Neural cell (in vitro differentiated cells): ENCODE measurements at regions not wholly inside any gene's neighbourhood (a gene's known extent, or its start where the extent isn't known, plus 50 kb on each side); places are given as distances from the start of the nearest gene placed in this dataset.

ENCODE experiments used
- H2AFZ ChIP-seq: fragments of 200-600, 300-800 bp; sonication (generic), shearing (Covaris generic); 2 replicates; pipeline ENCODE4 v1.6.0; 2014; ENCODE audit warnings: low read depth, mild to moderate bottlenecking, antibody characterized with exemption, low read length, moderate library complexity
- H3F3A ChIP-seq: fragments of 200-600 bp; shearing (Covaris generic); 2 replicates; pipeline ENCODE4 v1.6.1; 2016; ENCODE audit warnings: mild to moderate bottlenecking, moderate library complexity, mixed read lengths, antibody characterized with exemption, low read length; ENCODE audit not compliant: insufficient read depth, poor library complexity, severe bottlenecking
- H3K27ac ChIP-seq: fragments of 200-600, 300-800 bp; sonication (generic), shearing (Covaris generic); 2 replicates; pipeline ENCODE4 v1.5.1; 2014; ENCODE audit warnings: mild to moderate bottlenecking, low read length, moderate library complexity
- H3K27me3 ChIP-seq: fragments of 300-800, 200-600 bp; sonication (generic), shearing (Covaris generic); 2 replicates; pipeline ENCODE4 v1.6.0; 2014; ENCODE audit warnings: mild to moderate bottlenecking, low read depth, low read length, moderate library complexity; ENCODE audit not compliant: insufficient read depth
- H3K36me3 ChIP-seq: fragments of 300-800, 200-600 bp; sonication (generic), shearing (Covaris generic); 2 replicates; pipeline ENCODE4 v1.5.1; 2014; ENCODE audit warnings: mild to moderate bottlenecking, antibody characterized with exemption, low read length, moderate library complexity; ENCODE audit not compliant: insufficient read depth
- H3K4me2 ChIP-seq: fragments of 300-800, 200-600 bp; sonication (generic), shearing (Covaris generic); 2 replicates; pipeline ENCODE4 v1.6.0; 2014; ENCODE audit warnings: mild to moderate bottlenecking, low read length
- H3K4me3 ChIP-seq: fragments of 300-800, 200-600 bp; sonication (generic), shearing (Covaris generic); 2 replicates; pipeline ENCODE4 v1.5.1; 2014; ENCODE audit warnings: mild to moderate bottlenecking, low read length, moderate library complexity
- H3K79me2 ChIP-seq: fragments of 200-600 bp; shearing (Covaris generic); replicated peaks from 2 replicates; pipeline ENCODE4 v1.6.0; 2014; ENCODE audit warnings: mild to moderate bottlenecking, low read length, moderate library complexity; ENCODE audit not compliant: insufficient read depth
- H3K9ac ChIP-seq: fragments of 300-800, 200-600 bp; sonication (generic), shearing (Covaris generic); 2 replicates; pipeline ENCODE4 v1.6.1; 2016; ENCODE audit warnings: mild to moderate bottlenecking, low read length, mixed read lengths
- H3K9me2 ChIP-seq: fragments of 200-600 bp; shearing (Covaris generic); 2 replicates; pipeline ENCODE4 v1.6.1; 2016; ENCODE audit warnings: mild to moderate bottlenecking, low read length, mixed read lengths; ENCODE audit not compliant: insufficient read depth
- H3K9me3 ChIP-seq: fragments of 200-600, 300-800 bp; sonication (generic), shearing (Covaris generic); 2 replicates; pipeline ENCODE4 v1.6.1; 2016; ENCODE audit warnings: mild to moderate bottlenecking, mixed run types, low read length, moderate library complexity, mixed read lengths
- H4K20me1 ChIP-seq: fragments of 200-600 bp; shearing (Covaris generic); 2 replicates; pipeline ENCODE4 v1.6.1; 2016; ENCODE audit warnings: mild to moderate bottlenecking, mixed run types; ENCODE audit not compliant: insufficient read depth
- CTCF ChIP-seq: fragments of 450-650 bp; IDR thresholded peaks from 2 replicates; pipeline ENCODE4 v1.5.1; 2014; ENCODE audit warnings: antibody characterized with exemption, mild to moderate bottlenecking, moderate library complexity; ENCODE audit not compliant: poor library complexity, severe bottlenecking
- EP300 ChIP-seq: fragments of 450-650 bp; conservative IDR thresholded peaks from 2 replicates; pipeline ENCODE4 v1.6.1; 2014; ENCODE audit warnings: antibody characterized with exemption, mild to moderate bottlenecking, moderate library complexity; ENCODE audit not compliant: poor library complexity, severe bottlenecking
- EZH2 ChIP-seq: fragments of 200-600, 300-800 bp; shearing (Covaris generic), sonication (generic); IDR thresholded peaks from 2 replicates; pipeline ENCODE4 v1.6.1; 2014; ENCODE audit warnings: antibody characterized with exemption, low read length, borderline replicate concordance, mild to moderate bottlenecking; ENCODE audit not compliant: insufficient read depth, poor library complexity, severe bottlenecking
- MXI1 ChIP-seq: fragments of 450-650 bp; conservative IDR thresholded peaks from 2 replicates; pipeline ENCODE4 v1.6.1; 2014; ENCODE audit warnings: antibody characterized with exemption, mild to moderate bottlenecking; ENCODE audit not compliant: poor library complexity, severe bottlenecking
- POLR2AphosphoS5 ChIP-seq: IDR thresholded peaks from 2 replicates; pipeline ENCODE4 v1.6.1; 2012
- RAD21 ChIP-seq: fragments of 450-650 bp; conservative IDR thresholded peaks from 2 replicates; pipeline ENCODE4 v1.6.1; 2014; ENCODE audit warnings: antibody characterized with exemption, mild to moderate bottlenecking, moderate library complexity
- REST ChIP-seq: IDR thresholded peaks from 2 replicates; pipeline ENCODE4 v1.6.1; 2012; ENCODE audit warnings: borderline replicate concordance
- SMC3 ChIP-seq: fragments of 450-650 bp; conservative IDR thresholded peaks from 2 replicates; pipeline ENCODE4 v1.6.1; 2014; ENCODE audit warnings: antibody characterized with exemption, mild to moderate bottlenecking, moderate library complexity; ENCODE audit not compliant: poor library complexity
- TAF1 ChIP-seq: IDR thresholded peaks from 2 replicates; pipeline ENCODE4 v1.6.1; 2012; ENCODE audit warnings: low read depth

GRCh38 chr5:18764161-18764560 is 1129.9 kb downstream of the TAF11L14 start:
- Histone ChIP-seq H3K27me3 (no peaks in the 10 kb centered on the region), H3K9me3 (no peaks in the 10 kb centered on the region), H3K79me2 (no peaks in the 10 kb centered on the region), H3K27ac (no peak overlapping the region), H3K4me3 (no peak overlapping the region), H4K20me1 (no peaks in the 10 kb centered on the region), H2AFZ (no peak overlapping the region), H3F3A (no peaks in the 10 kb centered on the region), H3K9me2 (no peaks in the 10 kb centered on the region), H3K4me2 (no peak overlapping the region), H3K36me3 (no peaks in the 10 kb centered on the region), H3K9ac (no peak overlapping the region)
- no peak for TF ChIP-seq POLR2AphosphoS5
- no peak for TF ChIP-seq REST
- TF ChIP-seq RAD21 = no peak
- TF ChIP-seq EP300 = no peak
- no peak for TF ChIP-seq MXI1
- no peak for TF ChIP-seq SMC3
- no peak for TF ChIP-seq EZH2
- TF ChIP-seq CTCF = no peak
- TF ChIP-seq TAF1 = no peak

- Histone ChIP-seq H3F3A (no peaks in the 10 kb centered on the region), H3K36me3 (no peaks in the 10 kb centered on the region), H3K79me2 (no peaks in the 10 kb centered on the region), H3K27me3 (no peaks in the 10 kb centered on the region), H2AFZ (no peak overlapping the region), H3K9me3 (no peaks in the 10 kb centered on the region), H3K9me2 (no peaks in the 10 kb centered on the region), H3K27ac (no peak overlapping the region), H3K4me2 (no peak overlapping the region), H4K20me1 (no peaks in the 10 kb centered on the region), H3K9ac (no peak overlapping the region), H3K4me3 (no peak overlapping the region)
- TF ChIP-seq SMC3 (no peak), EZH2 (no peak), POLR2AphosphoS5 (no peak), CTCF (no peak), MXI1 (no peak), TAF1 (no peak), EP300 (no peak), RAD21 (no peak), REST (no peak)
Measured at GRCh38 chr5:18765304-18765703, 1131.0 kb downstream of the TAF11L14 start.
